SK-N-SH (cell line): ENCODE measurements at regions not wholly inside any gene's neighbourhood (a gene's known extent, or its start where the extent isn't known, plus 50 kb on each side); places are given as distances from the start of the nearest gene placed in this dataset.

ENCODE experiments used
- CTCF ChIP-seq: fragments of 200-600 bp; sonication (generic); IDR thresholded peaks from 2 replicates; pipeline ENCODE4 v1.6.1; 2017; ENCODE audit warnings: antibody characterized with exemption, mild to moderate bottlenecking, moderate library complexity
- ELF1 ChIP-seq: IDR thresholded peaks from 2 replicates; pipeline ENCODE4 v1.4.0; 2012
- FOXJ3 ChIP-seq: sonication (generic); formaldehyde crosslinking; IDR thresholded peaks from 2 replicates; pipeline ENCODE4 v1.5.1; 2020; ENCODE audit warnings: mild to moderate bottlenecking, missing genetic modification reagents
- FOXM1 ChIP-seq: IDR thresholded peaks from 2 replicates; pipeline ENCODE4 v1.4.0; 2012; ENCODE audit warnings: low read depth, mild to moderate bottlenecking
- MAX ChIP-seq: IDR thresholded peaks from 2 replicates; pipeline ENCODE4 v1.4.0; 2012; ENCODE audit warnings: low read depth
- POLR2AphosphoS5 ChIP-seq: IDR thresholded peaks from 2 replicates; pipeline ENCODE4 v1.6.1; 2012; ENCODE audit warnings: low read depth, low read length
- REST ChIP-seq: IDR thresholded peaks from 2 replicates; pipeline ENCODE4 v1.6.1; 2012; ENCODE audit warnings: mild to moderate bottlenecking, low read depth, low read length, moderate library complexity
- RFX5 ChIP-seq: IDR thresholded peaks from 2 replicates; pipeline ENCODE4 v1.6.1; 2012; ENCODE audit warnings: mild to moderate bottlenecking, improper control_type of control experiment, low read length
- SMC3 ChIP-seq: IDR thresholded peaks from 2 replicates; pipeline ENCODE4 v1.6.1; 2012; ENCODE audit warnings: low read depth, low read length, improper control_type of control experiment
- TAF1 ChIP-seq: IDR thresholded peaks from 2 replicates; pipeline ENCODE4 v1.6.1; 2012; ENCODE audit warnings: low read depth, mild to moderate bottlenecking, low read length, moderate library complexity, borderline replicate concordance
- TCF12 ChIP-seq: IDR thresholded peaks from 2 replicates; pipeline ENCODE4 v1.4.0; 2012
- TEAD4 ChIP-seq: IDR thresholded peaks from 2 replicates; pipeline ENCODE4 v1.4.0; 2012; ENCODE audit warnings: mild to moderate bottlenecking, borderline replicate concordance; ENCODE audit not compliant: insufficient read depth
- USF2 ChIP-seq: fragments of 150-350 bp; IDR thresholded peaks from 2 replicates; pipeline ENCODE4 v1.6.1; 2017; ENCODE audit warnings: antibody characterized with exemption, low read length, low read depth, borderline replicate concordance
- YY1 ChIP-seq: IDR thresholded peaks from 2 replicates; pipeline ENCODE4 v1.4.0; 2012; ENCODE audit warnings: low read depth, mild to moderate bottlenecking

- TF ChIP-seq CTCF: no peak
- no peak for TF ChIP-seq TAF1
- TF ChIP-seq USF2: no peak
- no peak for TF ChIP-seq MAX
- no peak for TF ChIP-seq TCF12
- no peak for TF ChIP-seq POLR2AphosphoS5
- TF ChIP-seq ELF1: no peak
- no peak for TF ChIP-seq FOXM1
- no peak for TF ChIP-seq REST
- no peak for TF ChIP-seq YY1
- TF ChIP-seq TEAD4: no peak
- no peak for TF ChIP-seq RFX5
- TF ChIP-seq SMC3: no peak
- TF ChIP-seq FOXJ3: no peak
Observed at GRCh38 chr9:127553793-127554192, 58.3 kb upstream of the STXBP1 start.
